Epithelial cell of prostate (primary cell): ENCODE measurements at regions not wholly inside any gene's neighbourhood (a gene's known extent, or its start where the extent isn't known, plus 50 kb on each side); places are given as distances from the start of the nearest gene placed in this dataset.

Experiments used
- DNase-seq: peaks from one replicate; pipeline ENCODE4 v3.0.0-alpha.2; 2011; ENCODE audit warnings: low read depth, low spot score
- H3K27ac ChIP-seq: fragments of 450-650 bp; 2 replicates; pipeline ENCODE4 v1.5.1; 2017; ENCODE audit warnings: mild to moderate bottlenecking

DNA sequence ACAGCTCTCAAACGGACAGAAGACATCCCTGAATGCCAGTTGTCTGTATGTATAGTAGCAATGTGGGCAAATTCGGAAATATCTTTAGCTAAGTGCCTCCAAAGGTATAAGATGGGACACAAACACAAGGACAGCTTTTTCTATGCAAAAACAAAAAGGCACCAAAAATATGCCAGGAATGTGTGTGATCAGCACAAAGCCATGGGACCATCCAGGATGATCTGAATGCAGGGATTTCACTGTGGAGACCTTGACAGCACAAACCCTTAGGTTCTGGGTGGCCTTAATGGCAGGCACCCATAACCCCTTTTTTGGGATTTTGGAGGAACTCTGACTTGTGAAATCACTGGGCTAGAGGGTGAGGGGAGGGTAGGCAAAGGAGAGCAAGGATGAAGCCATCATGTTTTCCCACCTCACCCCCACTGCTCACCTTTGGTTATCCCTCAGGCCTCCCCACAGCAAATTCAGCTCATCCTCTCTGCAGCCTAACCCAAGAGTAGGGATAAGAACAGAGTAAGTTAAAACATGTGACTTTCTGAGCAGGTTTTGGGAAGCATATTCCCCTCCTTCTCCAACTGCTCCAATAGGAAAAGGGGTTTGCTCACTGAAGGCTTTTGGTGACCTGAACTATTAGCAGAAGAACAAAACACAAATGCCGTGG, 154.6 kb downstream of the SNX19 start:
- DNase-seq, result no peak
- no peak overlapping the region for H3K27ac ChIP-seq

DNA sequence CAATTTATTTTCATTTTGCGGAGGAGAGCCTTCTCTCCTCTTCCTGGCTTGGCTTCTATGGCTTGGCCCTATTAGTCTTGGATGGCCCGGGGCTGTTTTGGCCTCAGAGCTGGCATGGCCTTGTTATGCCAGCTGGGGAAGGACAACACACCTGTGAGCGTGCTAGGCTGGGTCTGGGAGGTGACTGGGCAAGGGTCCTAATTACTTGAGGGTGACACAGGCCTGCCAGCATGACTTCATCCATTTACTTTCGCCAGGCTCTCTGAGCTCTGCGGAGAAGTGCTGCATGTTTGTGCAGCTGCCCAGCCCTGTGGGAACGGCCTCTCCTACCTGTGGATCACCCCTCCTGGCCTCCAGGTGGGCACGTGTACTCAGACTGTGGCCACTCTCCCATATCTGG, 153.6 kb downstream of the SNX19 start:
- no peak overlapping the region for H3K27ac ChIP-seq
- DNase-seq, result peak; percentile 54

- no peak for DNase-seq
- no peak overlapping the region for H3K27ac ChIP-seq
Observed at GRCh38 chr11:130763087-130763980, 152.9 kb downstream of the SNX19 start.

- H3K27ac ChIP-seq, result no peak overlapping the region
- DNase-seq, result no peak
Observed at GRCh38 chr11:130765406-130765805, 150.9 kb downstream of the SNX19 start.

- DNase-seq, result no peak
- no peak overlapping the region for H3K27ac ChIP-seq
Observed at GRCh38 chr11:130765951-130766649, 150.2 kb downstream of the SNX19 start.

DNA sequence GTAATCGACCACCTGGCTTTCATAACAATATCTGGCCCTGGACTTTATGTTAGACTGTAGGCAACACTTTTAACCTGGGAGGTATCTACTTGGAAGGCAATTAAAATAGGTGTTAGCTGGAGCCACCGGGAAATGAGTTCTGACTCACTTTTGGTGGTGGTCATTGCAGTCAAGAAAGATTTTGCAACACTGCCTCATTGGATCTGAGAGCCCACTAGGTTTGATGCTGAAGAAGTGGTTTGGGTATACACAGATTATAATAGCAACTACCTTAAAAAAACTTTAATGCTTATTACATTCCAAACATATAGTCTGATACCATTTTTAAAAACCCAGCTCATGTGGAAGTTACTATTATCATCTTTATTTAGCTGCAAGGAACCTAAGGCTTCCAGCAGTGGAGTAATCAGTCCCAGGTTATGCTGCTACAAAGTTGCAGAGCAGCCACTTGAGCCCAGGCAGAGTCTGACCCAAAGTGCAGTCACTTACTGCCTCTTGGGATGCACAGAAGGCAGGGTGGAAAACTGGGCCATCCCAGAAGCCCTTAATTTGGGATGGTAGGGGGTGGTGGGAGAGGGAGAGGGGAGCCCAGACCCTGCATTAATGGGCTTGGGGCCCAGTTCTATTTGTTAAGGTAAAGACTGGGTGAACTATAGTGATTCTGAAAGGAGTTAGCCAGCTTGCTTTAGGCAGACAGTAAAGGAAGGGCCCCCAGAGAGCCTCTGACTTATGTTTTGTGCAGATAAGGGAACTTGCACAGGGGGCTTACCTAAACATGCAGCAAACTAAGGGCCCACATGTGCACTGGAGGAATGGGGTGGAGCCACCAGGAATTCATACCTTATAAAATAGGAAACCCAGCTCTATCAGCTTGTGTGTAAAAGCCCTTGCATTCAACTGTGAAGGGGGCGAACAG, 149.4 kb downstream of the SNX19 start:
- DNase-seq, result no peak
- H3K27ac ChIP-seq, result no peak overlapping the region

DNA sequence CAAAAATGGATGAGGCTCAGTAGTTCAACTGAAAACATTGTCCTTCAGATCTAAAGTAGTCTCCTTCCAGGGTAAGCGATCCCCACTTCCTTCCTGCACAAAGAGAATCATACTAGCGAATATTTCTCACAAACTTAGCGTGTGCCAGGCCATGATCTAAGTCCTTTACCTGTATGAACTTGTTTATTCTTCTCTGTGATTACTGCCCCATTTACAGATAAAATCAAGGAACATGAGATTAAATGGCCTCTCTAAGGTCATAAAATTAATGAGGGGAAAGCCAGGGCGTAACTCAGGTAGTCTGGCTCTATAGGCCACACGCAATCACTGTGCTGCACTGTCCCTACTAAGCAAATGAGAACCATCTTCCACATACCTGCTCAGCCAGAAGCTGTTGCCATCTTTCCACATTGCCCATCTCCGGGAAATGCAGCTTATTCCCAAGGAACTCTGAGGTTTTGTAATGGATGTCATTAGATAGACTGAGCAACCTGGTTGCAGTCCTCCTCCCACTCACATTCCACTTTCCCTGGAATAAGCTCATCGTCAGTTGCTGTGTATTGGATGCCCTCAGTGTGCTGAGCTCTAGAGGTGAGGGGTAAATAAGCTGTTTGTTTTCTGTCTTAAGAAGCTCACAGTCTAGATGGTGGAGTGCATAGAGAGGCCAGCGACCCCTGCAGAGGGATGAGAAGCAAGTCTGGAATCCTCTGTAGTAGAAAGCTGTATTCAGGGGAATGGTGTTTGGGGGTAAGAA, 146.3 kb downstream of the SNX19 start:
- DNase-seq, result no peak
- H3K27ac ChIP-seq, result no peak overlapping the region

DNA sequence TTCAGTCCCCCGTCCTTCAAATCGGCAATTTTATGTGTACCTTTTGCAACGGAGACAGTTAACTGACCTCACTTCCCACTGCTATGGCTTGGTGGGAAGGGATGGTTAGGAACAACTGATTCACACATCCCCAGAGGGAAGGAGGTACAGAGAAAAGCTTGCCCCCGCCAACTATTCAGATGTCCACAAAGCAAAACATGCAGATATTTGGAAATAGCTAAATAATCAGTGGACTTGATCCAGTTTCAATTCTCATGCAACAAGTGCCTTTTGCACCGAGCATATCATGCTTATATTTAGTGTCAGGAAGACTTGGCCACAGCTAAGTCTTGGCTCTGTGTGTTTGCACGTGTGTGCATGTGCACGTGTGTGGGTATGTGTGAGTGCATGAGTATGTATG, 144.6 kb downstream of the SNX19 start:
- no peak overlapping the region for H3K27ac ChIP-seq
- DNase-seq, result no peak

- H3K27ac ChIP-seq, result peak overlapping the region; percentile 41
- peak; percentile 65 for DNase-seq
Observed at GRCh38 chr11:130772266-130773227, 143.7 kb downstream of the SNX19 start.

DNA sequence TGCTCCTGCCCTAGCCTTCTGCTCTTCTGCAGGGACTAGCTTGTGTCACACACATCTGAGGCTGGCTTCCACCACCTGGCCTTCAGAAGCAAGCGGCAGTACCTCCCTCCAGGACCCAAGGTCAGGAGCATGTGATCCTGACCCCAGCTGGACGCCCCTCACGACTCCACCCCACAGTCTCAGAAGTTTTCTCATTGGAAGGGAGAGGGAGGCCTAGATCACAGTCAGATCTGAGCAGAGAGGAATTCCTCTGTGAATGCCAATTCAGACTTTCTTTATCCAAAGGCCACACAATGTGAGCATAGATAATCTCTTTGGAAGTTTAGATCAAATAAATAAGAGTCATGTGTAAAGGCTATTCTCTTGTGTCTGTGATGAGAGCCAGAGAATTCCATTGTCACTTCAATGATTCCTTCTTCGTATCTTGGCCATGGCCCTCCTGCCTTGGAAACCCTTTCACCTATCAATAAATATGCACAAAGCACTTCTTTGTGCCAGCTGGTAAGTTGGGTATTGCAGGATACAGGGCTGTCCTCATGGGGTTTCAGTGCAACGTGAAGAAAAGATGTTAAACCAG, 142.9 kb downstream of the SNX19 start:
- DNase-seq, result no peak

DNA sequence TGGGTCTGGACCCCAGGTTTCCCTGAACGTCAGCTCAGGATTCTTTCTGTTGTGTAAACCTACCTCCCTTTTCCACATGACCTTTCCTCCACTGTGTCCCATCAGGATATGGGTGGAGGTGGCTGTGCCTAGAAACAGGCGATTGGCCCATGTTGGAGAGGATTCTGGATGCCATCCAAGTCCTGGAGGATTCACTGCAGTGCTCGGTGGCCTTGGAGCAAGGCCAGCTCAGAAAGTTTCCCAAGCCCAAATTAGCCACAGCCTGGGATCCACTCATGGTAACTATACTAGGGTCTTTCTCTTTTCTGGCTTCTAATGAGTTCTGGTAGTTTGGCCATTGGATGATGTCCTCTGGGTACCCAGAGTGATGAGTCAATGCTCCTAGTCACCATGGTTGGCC, 141.6 kb downstream of the SNX19 start:
- no peak for DNase-seq
- H3K27ac ChIP-seq, result no peak overlapping the region

More for the DNA sequence above, 142.9 kb downstream of the SNX19 start:
- H3K27ac ChIP-seq, result peak overlapping the region; percentile 41

DNA sequence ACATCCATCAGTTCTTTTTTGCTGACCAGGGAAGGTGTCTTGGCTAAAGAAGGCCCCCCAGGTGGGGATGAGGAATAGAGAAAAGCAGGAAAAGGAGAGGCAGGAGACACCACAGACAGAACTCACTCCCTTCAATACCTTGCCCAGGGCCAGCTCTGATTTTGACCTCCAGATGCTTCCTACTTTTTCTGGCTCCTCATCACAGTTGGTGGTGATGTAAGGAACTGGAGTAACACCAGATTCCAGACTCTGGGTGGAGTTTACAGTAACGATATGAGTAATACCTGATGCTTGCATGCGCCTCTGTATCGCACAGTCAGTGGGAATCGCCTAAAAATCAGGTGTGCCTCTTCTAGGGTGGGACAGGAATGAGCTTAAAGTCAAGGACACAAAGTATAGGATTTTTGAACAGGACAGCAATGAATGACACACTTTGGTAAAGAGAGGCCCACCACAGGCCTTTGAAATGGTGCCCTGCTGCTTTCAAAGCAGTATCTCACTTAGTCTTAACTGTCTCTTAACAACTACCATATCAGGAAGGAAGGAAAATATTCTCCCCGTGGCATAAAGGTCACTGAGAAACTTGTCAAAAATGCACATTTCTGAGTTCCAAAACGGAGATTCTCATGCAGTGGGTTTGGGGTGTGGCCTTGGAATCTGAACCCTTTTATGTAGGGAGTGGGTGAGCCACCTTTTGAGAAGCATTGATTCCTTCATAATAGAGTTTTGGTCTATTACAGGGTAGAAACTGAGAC, 140.8 kb downstream of the SNX19 start:
- no peak for DNase-seq

DNA sequence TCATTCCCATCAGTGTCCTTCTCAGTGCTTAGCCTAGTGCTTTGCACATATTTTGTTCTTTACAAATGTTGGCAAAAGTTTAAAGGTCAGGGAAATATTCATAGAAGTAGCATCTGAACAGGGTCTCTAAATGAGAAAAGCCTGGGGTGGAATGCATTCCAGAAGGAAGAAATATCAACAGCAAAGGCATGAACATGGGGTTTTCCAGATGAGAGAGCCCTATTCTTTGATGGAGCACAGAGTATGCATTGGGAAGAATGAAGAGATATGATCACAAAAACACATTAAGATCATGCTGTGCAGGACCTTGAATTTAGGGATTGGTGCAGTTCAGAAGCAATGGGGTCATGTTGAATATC, 140.2 kb downstream of the SNX19 start:
- no peak for DNase-seq
- no peak overlapping the region for H3K27ac ChIP-seq

More for the DNA sequence above, 140.8 kb downstream of the SNX19 start:
- H3K27ac ChIP-seq, result no peak overlapping the region

- no peak for DNase-seq
- no peak overlapping the region for H3K27ac ChIP-seq
Observed at GRCh38 chr11:130778026-130778425, 138.3 kb downstream of the SNX19 start.

- H3K27ac ChIP-seq, result no peak overlapping the region
- DNase-seq, result no peak
Observed at GRCh38 chr11:130778705-130779104, 137.6 kb downstream of the SNX19 start.

DNA sequence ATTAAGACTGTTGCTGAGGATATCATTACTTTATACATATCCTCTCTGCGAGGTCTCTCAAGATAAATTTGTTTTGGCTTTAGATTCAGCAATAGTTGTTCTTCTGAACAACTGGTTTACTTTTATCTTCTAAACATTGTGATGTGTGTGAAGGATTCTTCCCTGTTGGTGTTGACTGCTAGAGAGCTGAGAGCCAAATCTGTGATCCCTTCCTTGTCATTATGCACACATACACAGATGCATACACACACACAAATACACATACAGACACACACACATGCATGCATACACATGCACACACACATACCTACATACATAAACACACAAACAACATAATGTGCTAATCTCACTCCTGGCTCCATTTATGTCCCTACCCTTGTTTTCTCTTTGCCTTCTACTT, 137.0 kb downstream of the SNX19 start:
- no peak for DNase-seq
- no peak overlapping the region for H3K27ac ChIP-seq

- DNase-seq, result no peak
- H3K27ac ChIP-seq, result no peak overlapping the region
Observed at GRCh38 chr11:130779943-130780342, 136.3 kb downstream of the SNX19 start.
